GM12878 (cell line): ENCODE measurements at regions not wholly inside any gene's neighbourhood (a gene's known extent, or its start where the extent isn't known, plus 50 kb on each side); places are given as distances from the start of the nearest gene placed in this dataset.

Experiments
- ATAC-seq: fragments of 200-7000 bp; cut with Tn5 transposase; 3 replicates; pipeline ENCODE4 v1.9.1; 2020; ENCODE audit warnings: mild to moderate bottlenecking, moderate library complexity
- BruUV-seq: library from RNA; stranded (reverse); fragments of 400-500 nt; replicated peaks from 2 replicates; lab custom pipeline; 2021; lab: Mats Ljungman, UMichigan
- CTCF ChIA-PET: fragments of 300-600 bp; sonication (Branson Sonifier 250); formaldehyde crosslinking; extraction: SDS; loops from one replicate; lab custom pipeline; 2021; ENCODE audit warnings: inconsistent platforms; lab: Yijun Ruan, JAX
- POLR2A ChIA-PET: fragments of 350-600 bp; formaldehyde crosslinking; extraction: SDS; loops from one replicate; lab custom pipeline; 2021; ENCODE audit warnings: inconsistent platforms; lab: Charles Lee
- RAD21 ChIA-PET: fragments of 300-600 bp; sonication (Branson Sonifier 250); formaldehyde crosslinking; loops from one replicate; lab custom pipeline; 2023; ENCODE audit warnings: antibody characterized with exemption; ENCODE audit not compliant: unreplicated experiment; lab: Charles Lee
- SMC1A ChIA-PET: fragments of 300-600 bp; sonication (Branson Sonifier 250); formaldehyde crosslinking; loops from one replicate; lab custom pipeline; 2023; ENCODE audit not compliant: unreplicated experiment, uncharacterized antibody; lab: Charles Lee
- DNase-seq: peaks from one replicate; pipeline ENCODE4 v3.0.0-alpha.2; 2011; ENCODE audit warnings: low read depth, low spot score
- FAIRE-seq: peaks from 3 replicates; lab custom pipeline; 2011; peaks lifted over from hg19 to GRCh38; lab: Jason Lieb, UNC
- H2AFZ ChIP-seq: 2 replicates; pipeline ENCODE4 v1.6.0; 2011; ENCODE audit warnings: low read depth, low read length, control low read depth; ENCODE audit not compliant: control insufficient read depth
- H3K27ac ChIP-seq: 2 replicates; pipeline ENCODE4 v1.5.1; 2011; ENCODE audit warnings: control low read depth; ENCODE audit not compliant: control insufficient read depth, insufficient read depth
- H3K27me3 ChIP-seq, 2 experiments: replicated peaks in 1 of 2; 2 replicates each; pipeline versions ENCODE4 v1.6.0 to v1.6.1; 2011; ENCODE audit warnings: low read length in 1 of 2; ENCODE audit not compliant: control insufficient read depth in 2 of 2, insufficient read depth in 2 of 2
- H3K36me3 ChIP-seq, 2 experiments: 2 replicates each; pipeline ENCODE4 v1.5.1; 2011; ENCODE audit warnings: low read length in 1 of 2; ENCODE audit not compliant: control insufficient read depth in 2 of 2, insufficient read depth in 2 of 2
- H3K4me1 ChIP-seq: 2 replicates; pipeline ENCODE4 v1.6.1; 2011; ENCODE audit warnings: mild to moderate bottlenecking, low read length, moderate library complexity, mixed read lengths; ENCODE audit not compliant: control insufficient read depth, insufficient read depth
- H3K4me2 ChIP-seq: 2 replicates; pipeline ENCODE4 v1.6.0; 2011; ENCODE audit warnings: control low read depth; ENCODE audit not compliant: control insufficient read depth, insufficient read depth
- H3K4me3 ChIP-seq: fragments of 200-600 bp; sonication (generic); 2 replicates; pipeline ENCODE4 v1.5.1; 2016
- H3K79me2 ChIP-seq: 2 replicates; pipeline ENCODE4 v1.6.0; 2011; ENCODE audit warnings: low read length; ENCODE audit not compliant: control insufficient read depth, insufficient read depth
- H3K9ac ChIP-seq: 2 replicates; pipeline ENCODE4 v1.8.0; 2011; ENCODE audit warnings: low read length, control low read depth, mixed read lengths; ENCODE audit not compliant: control insufficient read depth, insufficient read depth
- H3K9me3 ChIP-seq: replicated peaks from 3 replicates; pipeline ENCODE4 v1.5.1; 2011; ENCODE audit warnings: mild to moderate bottlenecking, low read length; ENCODE audit not compliant: control insufficient read depth, insufficient read depth
- H4K20me1 ChIP-seq: 2 replicates; pipeline ENCODE4 v1.6.0; 2011; ENCODE audit not compliant: control insufficient read depth, insufficient read depth
- ATF2 ChIP-seq: IDR thresholded peaks from 2 replicates; pipeline ENCODE4 v1.6.1; 2012; ENCODE audit warnings: low read length, inconsistent platforms
- CBFB ChIP-seq: IDR thresholded peaks from 2 replicates; pipeline ENCODE4 v1.6.1; 2016; ENCODE audit warnings: antibody characterized with exemption, low read depth
- ESRRA ChIP-seq: IDR thresholded peaks from 2 replicates; pipeline ENCODE4 v1.6.1; 2012; ENCODE audit warnings: mild to moderate bottlenecking, low read length, improper control_type of control experiment
- FOXM1 ChIP-seq: IDR thresholded peaks from 2 replicates; pipeline ENCODE4 v1.6.1; 2012; ENCODE audit warnings: low read depth, mild to moderate bottlenecking, inconsistent platforms, low read length, moderate library complexity
- HCFC1 ChIP-seq: fragments of 150-350 bp; IDR thresholded peaks from 2 replicates; pipeline ENCODE4 v1.6.1; 2014; ENCODE audit warnings: low read length
- HSF1 ChIP-seq: fragments of 150-350 bp; IDR thresholded peaks from 2 replicates; pipeline ENCODE4 v1.6.1; 2014; ENCODE audit warnings: mild to moderate bottlenecking, low read depth, low read length
- IRF5 ChIP-seq: fragments of 450-650 bp; IDR thresholded peaks from 2 replicates; pipeline ENCODE4 v1.6.1; 2017; ENCODE audit warnings: borderline replicate concordance
- MYC ChIP-seq: IDR thresholded peaks from 2 replicates; pipeline ENCODE4 v1.6.1; 2011; ENCODE audit warnings: mild to moderate bottlenecking, low read length, moderate library complexity, inconsistent platforms; ENCODE audit not compliant: insufficient read depth, insufficient replicate concordance, insufficient read length, severe bottlenecking
- PKNOX1 ChIP-seq: fragments of 450-650 bp; IDR thresholded peaks from 2 replicates; pipeline ENCODE4 v1.6.1; 2016; ENCODE audit warnings: mild to moderate bottlenecking
- REST ChIP-seq: IDR thresholded peaks from 2 replicates; pipeline ENCODE4 v1.6.1; 2012; ENCODE audit warnings: mild to moderate bottlenecking, low read depth, low read length
- SP1 ChIP-seq: IDR thresholded peaks from one replicate; pipeline ENCODE4 v1.6.1; 2011; ENCODE audit warnings: low read depth, low read length
- SUZ12 ChIP-seq: fragments of 200-600 bp; sonication (generic); IDR thresholded peaks from one replicate; pipeline ENCODE4 v1.6.1; 2018; ENCODE audit warnings: antibody characterized with exemption, mild to moderate bottlenecking; ENCODE audit not compliant: unreplicated experiment
- USF1 ChIP-seq: IDR thresholded peaks from 2 replicates; pipeline ENCODE4 v1.6.1; 2011; ENCODE audit warnings: borderline replicate concordance, low read depth, mild to moderate bottlenecking, moderate library complexity, mixed read lengths, low read length; ENCODE audit not compliant: insufficient read depth; ENCODE audit errors: extremely low read length
- YBX1 ChIP-seq: fragments of 450-650 bp; IDR thresholded peaks from 2 replicates; pipeline ENCODE4 v1.6.1; 2016; ENCODE audit warnings: antibody characterized with exemption
- ZNF384 ChIP-seq: IDR thresholded peaks from 2 replicates; pipeline ENCODE4 v1.6.1; 2012; ENCODE audit warnings: low read depth, mild to moderate bottlenecking, low read length, improper control_type of control experiment, borderline replicate concordance
- ZSCAN29 ChIP-seq: fragments of 450-650 bp; IDR thresholded peaks from 2 replicates; pipeline ENCODE4 v1.6.1; 2017; ENCODE audit warnings: mild to moderate bottlenecking, moderate library complexity
- WGBS: methylation state at CpG from one replicate; pipeline ENCODE4 v1.1.6; 2016; ENCODE audit warnings: low lambda C conversion rate; ENCODE audit not compliant: insufficient replicate concordance, insufficient coverage; ENCODE audit errors: missing lambda C conversion rate; 5-methylcytosine and 5-hydroxymethylcytosine counted together
- in situ Hi-C: fragments of 300-500 bp; cut with MboI; formaldehyde crosslinking; loops from 9 replicates; pipeline ENCODE4 v1.14.3; 2018; ENCODE audit warnings: mixed read lengths
- intact Hi-C: fragments of 100-400 bp; cut with micrococcal nuclease; formaldehyde crosslinking; loops from one replicate; pipeline ENCODE4 v1.14.2; 2022; ENCODE audit not compliant: unreplicated experiment

GRCh38 chr6:94446120-94446519 lies 1026.8 kb upstream of the EPHA7 start:
- in situ Hi-C loops: no loop called here
- CTCF ChIA-PET: no interaction called here
- no peak overlapping the region for H3K9ac ChIP-seq
- ATAC-seq: no peak
- no peak overlapping the region for H2AFZ ChIP-seq
- H3K27me3 ChIP-seq: no peaks in the 10 kb centered on the region
- SMC1A ChIA-PET: no interaction called here
- H3K4me2 ChIP-seq: no peak overlapping the region
- no peaks in the 10 kb centered on the region for H3K79me2 ChIP-seq
- 45% methylated on average over 3 of the region's 3 CpGs for WGBS
- no peak overlapping the region for H3K27ac ChIP-seq
- H3K4me1 ChIP-seq: no peaks in the 10 kb centered on the region
- no peaks in the 10 kb centered on the region for H4K20me1 ChIP-seq
- POLR2A ChIA-PET: no interaction called here
- FAIRE-seq: no peak
- no peaks in the 10 kb centered on the region for H3K9me3 ChIP-seq
- no peak for DNase-seq
- RAD21 ChIA-PET: no interaction called here
- H3K4me3 ChIP-seq: no peak overlapping the region
- H3K36me3 ChIP-seq: no peaks in the 10 kb centered on the region
- no TSS peak for BruUV-seq
- intact Hi-C loops: no loop called here
- TF ChIP-seq REST (no peak), USF1 (no peak), YBX1 (no peak), ZNF384 (no peak), ATF2 (no peak), HCFC1 (no peak), ZSCAN29 (no peak), HSF1 (no peak), MYC (no peak), SP1 (no peak), SUZ12 (no peak), PKNOX1 (no peak), IRF5 (no peak), FOXM1 (no peak), CBFB (no peak), ESRRA (no peak)
